Epidermal melanocyte (primary cell): ENCODE measurements at regions not wholly inside any gene's neighbourhood (a gene's known extent, or its start where the extent isn't known, plus 50 kb on each side); places are given as distances from the start of the nearest gene placed in this dataset.

Source experiments
- DNase-seq: peaks from one replicate; pipeline ENCODE4 v3.0.0; 2011; ENCODE audit warnings: low spot score; ENCODE audit not compliant: insufficient read length

DNA sequence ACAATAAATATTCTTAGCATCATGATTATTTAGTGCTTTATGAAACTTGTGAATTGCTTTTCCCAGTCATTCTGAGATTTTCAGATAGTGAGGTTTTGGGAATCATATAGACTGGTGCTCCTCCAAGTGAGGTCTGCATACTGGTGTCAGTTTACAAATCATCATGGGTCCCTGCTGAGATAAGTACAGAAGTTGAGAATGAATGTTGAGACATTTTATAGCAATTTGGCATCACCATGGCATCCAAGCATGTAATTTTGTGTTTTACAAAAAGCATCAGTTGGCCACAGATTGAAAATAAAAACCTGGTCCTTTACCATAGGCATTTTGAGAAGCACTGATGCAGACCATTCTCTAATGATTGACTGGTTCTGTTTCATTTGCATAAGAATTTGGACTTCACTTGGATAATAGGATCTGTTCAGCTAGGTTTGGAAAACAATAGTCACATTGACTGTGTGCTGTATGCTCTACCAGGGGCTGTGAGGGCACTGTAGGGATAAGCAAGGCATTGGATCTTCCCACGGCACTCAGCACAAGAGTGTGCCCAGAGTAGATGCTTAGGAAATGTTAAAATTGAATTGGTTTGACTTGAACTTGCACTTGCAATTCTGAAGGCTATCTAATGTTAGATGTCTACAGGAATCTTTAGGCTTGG lies 79.0 kb upstream of the JUN start:
- DNase-seq, result no peak

DNA sequence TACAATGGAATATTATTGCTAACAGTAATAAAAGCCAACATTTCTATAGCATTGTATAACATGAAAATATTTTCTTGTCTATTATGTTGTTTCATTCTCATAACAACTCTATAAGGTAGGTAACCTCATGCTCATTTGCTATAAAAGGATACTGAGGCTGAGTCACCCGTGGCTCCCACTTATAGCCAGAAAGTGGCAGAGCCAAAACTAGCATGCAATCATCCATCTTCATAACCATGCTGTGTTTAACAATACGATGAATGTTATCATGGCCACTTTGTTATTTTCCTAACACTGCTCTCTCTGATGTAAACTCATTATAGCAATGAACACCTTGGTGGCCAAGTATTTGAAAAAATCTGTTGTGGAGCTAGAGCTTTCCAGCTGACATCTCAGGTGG lies 80.8 kb upstream of the JUN start:
- no peak for DNase-seq

DNA sequence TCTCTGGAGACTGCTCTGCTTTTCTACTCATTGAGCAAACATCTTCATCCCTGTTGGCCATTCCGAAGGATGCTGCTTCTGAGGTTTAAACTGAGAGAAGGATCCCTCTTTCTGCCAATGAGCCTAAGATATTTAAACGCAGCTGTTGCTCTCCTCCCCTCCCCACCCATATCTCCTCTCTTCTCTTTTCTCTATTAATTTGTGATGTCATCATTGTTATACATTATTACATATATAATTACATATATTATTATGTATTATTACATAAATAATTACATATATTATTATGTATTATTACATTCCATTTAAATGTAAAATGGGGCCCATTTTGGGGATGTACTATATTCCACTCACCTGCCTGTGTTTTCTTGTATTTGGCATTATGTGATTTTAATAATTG lies 82.7 kb upstream of the JUN start:
- DNase-seq, result no peak

DNA sequence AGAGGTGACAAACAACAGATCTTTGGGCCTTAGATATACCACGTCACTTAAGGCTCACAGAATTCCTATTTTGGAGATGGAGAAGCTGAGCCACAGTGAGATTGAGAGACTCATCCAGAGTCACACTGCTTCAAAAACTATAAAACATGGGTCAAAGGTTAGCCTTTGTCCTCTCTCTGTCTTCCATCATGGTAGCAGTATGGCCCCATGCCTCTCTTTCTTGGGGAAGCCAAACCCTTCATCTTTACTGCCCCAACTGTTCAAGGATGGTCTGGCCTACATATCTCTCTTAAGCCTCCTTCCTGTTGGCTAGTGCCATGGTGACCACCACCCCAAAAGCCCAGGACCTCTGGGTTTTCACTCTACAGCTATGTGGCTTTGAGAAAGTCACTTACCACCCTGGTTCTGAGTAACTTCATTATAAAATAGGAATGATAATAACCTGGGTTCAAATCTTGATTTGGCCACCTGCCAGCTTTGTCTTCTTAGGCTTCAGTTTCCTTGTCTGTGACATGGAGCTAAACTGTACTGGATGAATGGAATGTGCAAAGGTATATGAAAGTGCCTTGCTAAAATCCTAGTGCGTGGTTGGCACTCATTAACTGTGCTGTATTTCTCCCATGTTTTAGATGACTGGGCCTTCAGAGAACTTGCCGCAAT lies 85.9 kb upstream of the JUN start:
- no peak for DNase-seq

DNA sequence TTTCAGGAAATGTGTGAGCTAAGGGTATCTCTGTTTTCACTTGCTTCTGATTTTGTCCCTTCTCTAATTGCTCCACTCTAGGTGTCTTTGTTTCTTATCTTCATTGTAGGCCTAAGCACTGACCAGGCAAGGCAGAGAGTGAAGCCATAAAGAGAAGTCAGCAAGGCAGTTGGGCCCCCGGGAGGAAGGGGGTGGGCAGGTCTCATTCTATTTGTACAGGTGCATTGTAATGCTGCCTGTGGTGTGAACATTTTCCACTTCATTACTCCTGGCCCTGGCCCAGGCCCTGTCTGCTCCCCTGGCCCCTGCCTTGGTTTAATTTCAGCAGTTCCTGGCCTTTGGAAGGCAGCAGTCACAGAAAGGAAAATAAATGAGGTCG lies 86.4 kb upstream of the JUN start:
- DNase-seq, result no peak

DNA sequence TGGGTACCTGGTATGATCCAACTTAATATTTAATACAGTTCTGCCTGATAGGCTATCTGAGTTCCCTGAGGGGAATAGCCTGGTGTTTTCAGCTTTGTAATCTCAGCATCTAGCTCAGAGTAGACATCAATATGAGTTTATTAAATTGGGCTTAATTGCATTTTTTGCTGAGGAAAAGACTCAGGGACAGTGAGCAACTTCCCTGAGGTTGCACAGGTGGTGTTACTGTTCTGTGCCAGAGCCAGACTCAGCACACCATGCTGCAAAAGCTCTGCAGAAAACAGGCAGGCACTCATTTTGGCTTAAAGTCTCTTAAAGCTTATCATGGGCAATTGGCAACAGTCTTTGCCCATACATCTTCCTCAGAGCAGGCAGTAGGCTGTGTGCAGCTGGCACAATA lies 90.5 kb upstream of the JUN start:
- no peak for DNase-seq

DNA sequence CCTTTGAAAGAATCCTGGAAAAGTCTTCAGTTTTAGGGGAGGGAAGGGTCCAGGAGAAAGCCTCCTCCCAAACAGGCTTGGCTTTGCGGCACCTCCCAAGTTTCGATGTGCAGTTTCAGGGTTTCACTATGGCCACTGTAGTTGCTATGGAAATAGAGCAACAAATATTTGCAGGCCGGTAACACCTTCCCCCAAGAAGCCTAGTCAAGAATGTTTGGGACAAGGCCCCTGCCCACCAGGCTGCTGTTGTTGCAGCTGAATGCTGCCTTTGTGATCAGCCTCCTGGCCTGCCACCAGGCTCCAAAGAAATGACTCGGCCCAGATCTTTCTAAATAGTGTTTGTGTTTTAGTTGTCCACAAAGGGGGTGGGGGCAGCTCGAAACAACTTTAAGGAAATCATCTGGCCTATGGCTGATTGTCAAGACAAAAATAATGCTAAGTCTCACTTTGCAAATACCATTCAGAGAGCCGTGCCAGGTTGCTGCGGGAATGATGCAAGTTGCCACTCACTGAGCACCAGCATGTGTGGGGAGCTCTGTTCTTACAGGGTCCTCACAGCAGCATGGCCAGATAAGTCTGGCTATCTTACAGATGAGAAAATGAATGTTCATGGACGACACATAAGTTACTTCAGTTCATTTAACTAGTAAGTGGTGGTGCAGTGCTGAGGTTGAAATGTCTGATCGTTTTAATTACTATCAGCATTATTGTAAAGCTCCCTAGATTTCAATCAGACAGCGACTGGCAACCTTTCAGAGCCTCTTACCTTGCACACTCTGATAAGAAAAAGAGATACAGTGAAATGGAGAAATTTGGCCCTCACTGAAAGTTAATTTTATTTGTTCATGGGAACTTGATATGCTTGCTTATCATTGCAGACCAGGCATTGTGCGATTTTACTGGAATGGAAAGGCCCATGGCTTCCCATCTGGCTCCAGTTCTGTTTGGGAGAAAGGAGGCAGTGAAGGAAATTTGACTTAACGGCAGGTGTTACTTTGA lies 91.2 kb upstream of the JUN start:
- DNase-seq, result peak; percentile 63

DNA sequence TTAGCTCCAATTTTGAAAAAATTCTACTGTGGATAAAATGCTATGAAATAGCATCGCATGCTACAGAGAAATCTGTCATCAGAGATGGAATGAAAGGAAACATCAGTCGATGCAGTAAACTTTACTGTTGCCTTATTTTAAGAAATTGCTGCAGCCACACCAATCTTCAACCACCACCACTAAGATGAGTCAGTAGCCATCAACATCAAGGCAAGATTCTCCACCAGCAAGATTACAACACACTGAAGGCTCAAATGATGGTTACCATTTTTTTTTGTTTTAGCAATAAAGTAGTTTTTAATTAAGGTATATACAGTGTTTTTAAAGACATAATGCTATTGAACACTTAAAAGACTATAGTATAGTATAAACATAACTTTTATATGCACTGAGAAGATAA lies 95.6 kb upstream of the JUN start:
- DNase-seq, result no peak

DNA sequence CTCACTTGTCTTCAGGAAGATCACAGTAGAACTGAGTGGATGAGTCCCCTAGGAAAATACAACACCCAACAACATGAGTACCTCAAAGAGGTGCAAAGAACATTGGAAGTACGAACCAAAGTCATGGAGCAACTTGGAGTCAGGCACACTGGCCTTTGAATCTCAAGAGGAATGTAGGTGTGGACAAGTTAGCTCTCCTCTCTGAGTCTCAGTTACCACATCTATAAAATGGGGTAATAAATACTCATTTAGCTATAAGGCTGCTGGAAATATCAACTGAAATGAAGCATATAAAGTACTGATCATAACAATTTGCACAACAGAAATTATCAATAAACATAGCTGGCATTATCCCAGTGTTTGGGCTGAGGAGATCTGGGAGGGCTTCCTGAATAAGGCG lies 96.7 kb upstream of the JUN start:
- no peak for DNase-seq

DNA sequence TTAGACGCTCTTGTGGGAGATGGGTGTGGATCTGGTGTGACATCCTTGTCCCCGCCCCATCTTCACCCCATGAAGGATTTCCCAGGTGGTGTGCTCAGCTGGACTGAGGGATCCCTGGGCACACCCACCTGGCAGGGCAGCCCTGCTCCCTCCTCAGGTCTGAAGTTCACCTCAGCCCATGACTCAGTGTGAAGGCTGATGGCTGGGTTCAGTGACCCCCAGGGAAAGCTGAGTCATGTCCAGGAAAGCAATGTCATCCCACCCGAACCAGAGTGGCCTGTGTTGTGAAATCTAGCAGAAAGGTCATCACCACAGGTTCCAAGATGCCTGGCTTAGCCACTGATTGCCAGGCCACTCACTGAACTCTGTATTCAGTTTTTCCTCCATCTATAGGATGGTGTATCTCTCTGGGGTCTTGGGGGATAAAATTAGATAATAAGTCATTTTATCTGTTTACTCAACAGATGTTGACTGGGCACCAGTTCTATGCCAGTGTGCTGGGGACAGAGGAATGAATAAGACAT lies 97.7 kb upstream of the JUN start:
- no peak for DNase-seq

DNA sequence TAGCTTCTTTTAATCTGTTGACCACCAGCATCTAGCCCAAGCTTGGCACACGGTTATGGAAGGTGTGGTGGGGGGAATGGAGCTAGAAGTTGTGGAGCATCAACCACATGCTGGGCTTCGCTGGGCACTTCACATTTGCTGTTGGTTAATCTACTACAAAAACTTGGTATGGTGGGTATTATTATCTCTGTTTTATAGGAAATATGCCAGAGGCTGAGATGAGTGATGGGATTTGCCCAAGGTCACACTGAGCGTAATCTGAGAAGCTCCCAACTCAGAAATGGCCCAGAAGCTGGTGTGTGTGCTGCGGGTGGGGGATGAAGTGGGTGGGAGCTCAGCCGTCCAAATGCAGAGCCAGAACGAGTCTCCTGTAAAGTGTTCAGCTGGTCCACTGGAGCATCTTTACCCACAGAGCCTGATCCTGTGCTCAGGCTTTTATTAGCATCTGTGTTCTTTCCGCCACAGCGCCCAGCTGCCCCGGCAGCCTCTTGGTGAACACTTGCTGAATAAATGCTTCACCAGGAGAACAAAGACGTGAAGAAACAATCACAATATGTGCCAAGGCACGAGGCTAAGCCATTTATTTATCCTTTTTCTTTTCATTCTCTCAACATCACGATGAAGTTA lies 98.6 kb upstream of the JUN start:
- DNase-seq, result no peak

DNA sequence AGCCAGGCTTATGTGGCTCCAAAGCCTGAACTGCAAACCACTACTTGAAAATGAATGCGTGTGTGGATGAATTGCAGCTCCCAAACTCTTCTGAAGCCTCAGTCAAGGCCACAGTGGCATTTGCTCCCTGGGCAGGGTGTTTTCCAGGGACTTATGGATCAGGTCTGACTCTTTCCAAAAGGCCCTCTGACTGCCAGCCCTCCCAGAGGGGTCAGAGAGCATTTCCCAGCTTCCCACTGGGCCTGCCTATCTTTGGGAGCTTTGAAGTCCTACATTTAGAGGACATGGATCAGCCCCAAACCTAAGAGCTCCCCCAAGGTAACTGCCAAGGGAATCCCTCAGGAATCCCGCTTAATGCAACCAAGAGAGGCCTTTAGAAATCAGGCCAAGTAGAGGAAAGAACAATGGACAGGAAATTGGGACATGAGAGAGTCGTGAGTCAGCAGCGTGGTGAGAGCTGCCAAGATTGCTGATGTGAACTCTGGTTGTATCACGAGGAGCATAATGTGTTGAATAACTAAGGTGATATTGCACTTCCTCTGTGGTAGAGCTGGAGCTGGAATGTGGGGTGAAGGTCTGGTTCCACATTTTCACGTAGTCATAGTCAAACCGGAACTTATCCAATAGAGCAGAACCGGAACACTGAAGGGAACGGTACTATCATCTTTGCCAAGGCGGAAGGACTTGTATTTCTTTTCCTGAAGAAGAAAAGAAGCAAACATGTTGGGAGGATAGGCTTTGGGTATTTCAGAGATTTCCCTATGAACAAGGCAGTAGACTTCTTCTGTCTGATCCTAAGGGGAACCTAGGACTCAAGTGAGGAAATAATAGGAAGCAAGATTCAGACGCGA lies 99.4 kb upstream of the JUN start:
- DNase-seq, result no peak

DNA sequence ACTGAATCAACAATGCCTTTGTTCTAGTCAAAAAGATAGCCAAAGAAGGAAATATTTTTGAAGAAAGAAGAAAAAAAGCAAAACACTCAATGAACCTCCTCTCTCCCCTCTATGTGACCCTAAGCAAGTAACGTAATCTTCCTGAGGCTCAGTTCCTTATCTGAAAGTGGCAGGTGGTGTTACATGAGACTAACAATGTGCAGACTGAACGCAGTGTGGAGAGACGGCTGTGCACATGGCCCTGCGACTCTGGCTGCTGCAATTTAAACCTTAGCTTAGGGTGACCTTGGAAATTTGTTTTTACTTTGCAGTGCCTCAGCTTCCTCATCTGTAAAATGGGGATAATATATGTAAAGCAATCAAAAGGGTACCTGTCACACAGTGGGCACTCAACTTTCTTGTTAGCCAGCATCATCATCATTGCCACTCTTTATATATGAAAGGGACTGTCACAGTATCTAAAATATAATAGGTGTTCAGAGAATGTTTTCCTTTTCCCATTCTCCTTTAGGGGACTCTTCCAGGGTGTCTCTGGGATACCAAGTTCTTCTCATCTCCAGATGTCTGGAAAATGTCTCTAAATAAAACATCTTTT lies 100.1 kb upstream of the JUN start:
- DNase-seq, result no peak

DNA sequence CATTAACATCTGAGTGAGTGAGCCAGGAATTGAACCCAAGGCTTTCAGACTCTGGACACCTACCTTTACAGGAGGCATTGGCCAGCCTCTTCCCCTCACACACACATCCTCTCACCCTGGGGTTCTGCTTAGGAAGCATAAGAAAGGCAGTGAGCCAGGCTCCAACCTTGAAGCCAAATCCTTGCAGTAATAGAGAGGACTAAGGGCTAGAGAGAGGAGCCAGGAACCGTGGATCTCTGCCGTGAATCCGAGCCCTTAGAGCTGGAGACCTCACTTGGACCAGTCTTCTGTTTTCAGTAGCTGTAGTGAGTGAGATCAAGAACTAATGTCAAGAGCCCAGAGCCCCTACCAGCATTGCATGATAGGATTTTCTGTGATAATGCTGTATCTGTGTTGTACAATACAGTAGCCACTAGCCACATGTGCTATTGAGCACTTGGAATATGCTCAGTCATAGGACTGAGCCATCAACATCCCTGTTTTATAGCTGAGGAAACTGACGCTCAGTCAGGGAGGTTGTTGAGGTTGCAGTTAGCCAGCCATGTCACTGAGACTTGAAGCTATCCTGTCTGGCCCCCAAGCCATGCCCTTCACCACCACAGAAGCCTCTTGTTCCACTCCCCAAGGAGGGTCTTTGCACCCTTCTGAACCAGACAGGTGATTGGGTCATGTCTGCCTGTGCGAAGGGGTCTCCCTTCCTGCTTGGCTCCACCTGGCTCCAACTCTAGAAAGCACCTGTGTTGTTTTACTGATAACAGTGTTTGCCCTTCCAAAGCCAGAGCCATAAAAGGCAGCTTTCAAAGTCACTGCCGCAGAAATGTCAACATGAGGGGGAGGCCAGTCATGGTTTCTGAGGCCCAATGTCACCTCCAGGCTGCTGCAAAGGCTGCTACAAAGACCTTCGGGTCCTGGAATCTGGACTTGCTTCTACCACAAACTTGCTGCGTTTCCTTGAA lies 101.1 kb upstream of the JUN start:
- no peak for DNase-seq

DNA sequence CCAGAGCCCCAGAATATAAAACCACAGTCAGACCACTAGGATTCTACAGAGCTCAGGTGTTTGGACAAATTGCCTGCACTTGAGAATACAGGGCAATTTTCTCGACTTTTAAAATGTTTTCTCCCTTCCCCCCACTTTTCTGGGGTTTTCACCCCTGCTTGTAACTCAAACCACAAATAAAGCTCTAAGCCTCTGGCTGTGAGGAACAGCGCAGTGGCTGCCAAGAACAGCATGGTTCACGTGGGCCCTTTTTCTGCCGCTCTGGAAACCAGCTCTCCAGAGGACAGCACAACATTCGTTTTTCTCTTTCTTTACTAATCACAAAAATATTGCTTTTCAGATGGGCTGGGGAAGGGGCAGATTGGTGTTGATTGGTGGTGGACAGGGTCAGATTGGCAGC lies 102.2 kb upstream of the JUN start:
- no peak for DNase-seq

DNA sequence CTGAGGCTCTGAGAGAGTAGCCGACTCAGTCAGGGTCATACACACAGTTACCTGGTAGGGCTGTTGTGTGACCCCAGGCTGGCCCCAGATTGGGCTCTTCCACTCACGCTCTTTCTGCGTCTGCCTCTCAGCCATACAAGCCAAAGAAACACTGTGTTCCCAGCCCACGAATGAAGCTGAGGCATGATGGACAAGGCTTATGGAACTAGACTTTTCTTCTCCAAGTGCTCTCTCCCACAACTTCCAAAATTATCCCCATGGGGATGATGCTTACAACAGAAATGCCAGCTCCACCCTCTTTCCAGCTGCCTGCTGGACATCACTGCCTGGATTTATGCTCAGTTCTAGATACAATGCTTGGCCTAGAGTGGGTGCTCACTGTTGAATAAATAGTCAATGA lies 102.8 kb upstream of the JUN start:
- no peak for DNase-seq

DNA sequence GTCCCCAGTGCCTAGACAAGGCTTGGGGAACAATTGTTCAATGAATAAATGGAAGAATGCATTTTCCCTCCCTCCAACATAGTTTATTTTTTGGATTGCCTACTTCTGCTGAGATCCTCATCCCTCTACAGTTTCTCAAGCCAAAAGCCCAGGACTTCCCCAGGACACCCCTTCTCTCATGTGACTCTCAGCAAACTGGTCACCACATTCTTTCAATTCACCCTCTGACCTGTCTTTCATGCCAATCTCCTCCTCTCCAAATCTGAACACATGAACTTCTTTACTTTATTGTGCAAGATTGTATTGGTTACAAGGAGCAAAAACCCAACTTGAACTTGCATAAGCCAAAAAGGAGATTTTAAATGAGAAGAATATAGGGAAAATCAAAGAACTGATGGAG lies 103.2 kb upstream of the JUN start:
- DNase-seq, result no peak

DNA sequence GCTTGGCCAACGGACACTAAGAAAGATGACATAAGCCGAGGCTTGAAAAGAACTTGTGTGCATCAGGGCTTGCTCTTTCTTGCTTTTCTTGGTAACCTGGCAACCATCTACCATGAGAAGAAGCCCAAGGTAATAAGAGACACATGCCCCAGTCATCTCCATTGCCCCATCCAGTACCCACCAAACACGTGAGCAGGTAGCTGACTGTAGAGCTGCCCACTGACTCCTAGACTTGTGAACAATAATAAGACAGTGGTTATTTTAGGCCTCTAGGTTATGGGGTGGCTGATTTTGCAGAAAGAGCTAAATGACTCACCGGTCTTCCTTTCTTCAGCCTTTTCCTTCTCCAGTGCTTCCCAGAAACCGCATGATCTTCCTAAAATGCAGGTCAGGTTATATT lies 105.0 kb upstream of the JUN start:
- DNase-seq, result no peak

DNA sequence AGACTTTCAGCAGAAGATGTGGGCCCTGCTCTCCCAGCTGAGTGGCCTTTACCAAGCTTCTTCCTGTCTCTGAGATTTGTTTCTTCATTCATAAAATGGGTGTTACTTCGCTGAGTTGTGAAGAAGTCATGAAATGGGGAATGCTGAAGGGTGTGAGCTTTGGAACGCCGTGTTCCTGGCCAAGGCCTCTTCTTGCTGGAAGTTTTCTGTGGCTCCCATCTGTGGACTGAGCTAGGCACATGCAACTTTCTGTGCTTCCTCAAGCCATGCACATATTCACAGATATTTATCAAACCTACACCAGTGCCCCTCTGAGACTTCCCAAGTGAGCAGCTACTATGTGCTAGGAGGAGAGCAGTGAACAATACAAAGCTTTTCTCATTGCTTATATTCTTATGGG lies 106.3 kb upstream of the JUN start:
- DNase-seq, result no peak
